Erythroblast (primary cell): ENCODE measurements at regions not wholly inside any gene's neighbourhood (a gene's known extent, or its start where the extent isn't known, plus 50 kb on each side); places are given as distances from the start of the nearest gene placed in this dataset.

Experiments used
- GATA1 ChIP-seq: IDR thresholded peaks from 2 replicates; pipeline ENCODE4 v1.6.1; 2011; ENCODE audit warnings: low read depth, mild to moderate bottlenecking, control low read depth, low read length, moderate library complexity
- POLR2A ChIP-seq: IDR thresholded peaks from 2 replicates; pipeline ENCODE4 v1.6.1; 2011; ENCODE audit warnings: mild to moderate bottlenecking, low read length

GRCh38 chr21:25390701-25391100 lies 216.6 kb downstream of the MRPL39 start:
- TF ChIP-seq POLR2A (no peak), GATA1 (no peak)
